NOMO-1 treated with DMSO at 0.1 percent for 48 hours (cell line): ENCODE measurements at regions not wholly inside any gene's neighbourhood (a gene's known extent, or its start where the extent isn't known, plus 50 kb on each side); places are given as distances from the start of the nearest gene placed in this dataset.
"Not testable (repeated sequence)": the region's sequence is repeated elsewhere in the genome, so short reads cannot be mapped to it uniquely, and the experiment has no call there.

ENCODE experiments used
- DNase-seq: peaks from one replicate; lab custom pipeline; 2025; ENCODE audit not compliant: unreplicated experiment; lab: John Stamatoyannopoulos, UW

DNA sequence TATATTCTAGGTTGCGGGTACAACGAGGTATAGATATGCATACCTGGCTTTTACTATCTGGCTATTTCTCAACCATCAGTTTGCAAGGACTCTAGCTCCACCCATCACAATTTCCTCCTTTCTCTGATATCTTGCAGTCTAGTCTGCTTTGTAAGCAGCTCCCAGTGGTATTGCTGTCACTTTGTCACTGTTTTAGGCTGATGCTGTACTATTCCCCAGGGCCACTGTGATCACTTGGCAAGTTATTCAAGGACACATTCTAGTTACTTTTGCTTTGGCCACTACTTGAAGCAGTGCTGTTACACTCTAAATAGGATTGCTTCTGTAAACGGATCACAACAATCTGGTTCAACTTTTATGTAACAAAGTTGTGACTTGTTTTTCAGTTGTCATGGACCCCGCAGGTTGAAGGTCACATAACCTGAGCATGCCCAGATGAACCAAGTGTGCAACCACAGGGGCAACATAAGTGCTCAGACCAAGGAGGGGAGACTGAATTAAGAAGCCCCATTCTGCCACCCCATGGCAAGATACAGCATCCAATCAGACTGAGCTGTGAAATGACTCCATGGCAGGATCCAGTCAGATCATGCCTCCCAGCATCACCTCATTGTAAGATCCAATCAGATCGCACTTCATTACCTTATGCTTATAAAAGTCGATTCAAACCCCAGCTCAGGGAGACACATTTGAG lies 588.4 kb upstream of the CITED2 start:
- DNase-seq: no peak

DNA sequence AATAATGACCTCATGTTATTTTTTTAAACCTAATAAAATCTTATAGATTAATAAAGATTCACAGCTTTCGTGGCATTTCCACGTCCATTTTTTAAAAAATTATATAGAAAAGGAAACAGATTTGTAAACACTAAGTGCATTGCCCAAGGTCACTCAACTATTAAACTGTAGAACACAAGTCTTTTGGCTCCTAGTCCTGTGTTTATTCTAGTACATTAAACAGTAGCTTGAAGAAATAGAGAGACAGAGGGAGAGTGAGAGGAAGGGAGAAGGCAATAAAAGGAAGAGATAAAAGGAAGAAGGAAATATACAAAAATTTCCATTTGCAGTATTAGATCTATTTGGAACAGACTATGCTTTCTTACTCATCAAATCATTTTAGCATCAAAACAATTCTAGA lies 586.7 kb upstream of the CITED2 start:
- DNase-seq: no peak

DNA sequence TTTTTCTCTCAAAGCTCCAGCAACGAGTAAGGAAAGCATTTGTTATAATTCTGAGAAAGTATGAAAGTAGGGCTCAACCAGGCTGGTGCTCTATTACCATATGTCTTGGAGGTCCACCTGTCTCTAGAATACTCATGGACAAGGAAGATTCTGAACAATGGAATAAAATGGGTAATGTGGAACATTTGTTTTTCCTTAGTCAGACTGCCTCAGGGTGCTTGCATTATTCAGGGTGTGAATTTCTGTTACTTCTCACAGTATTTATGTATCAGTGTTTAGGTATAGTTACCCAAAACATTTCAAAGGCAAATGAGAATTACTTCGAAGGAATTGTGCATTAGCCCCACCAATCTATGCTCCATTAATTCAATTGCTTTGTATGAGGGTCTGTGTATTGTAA lies 586.2 kb upstream of the CITED2 start:
- no peak for DNase-seq

DNA sequence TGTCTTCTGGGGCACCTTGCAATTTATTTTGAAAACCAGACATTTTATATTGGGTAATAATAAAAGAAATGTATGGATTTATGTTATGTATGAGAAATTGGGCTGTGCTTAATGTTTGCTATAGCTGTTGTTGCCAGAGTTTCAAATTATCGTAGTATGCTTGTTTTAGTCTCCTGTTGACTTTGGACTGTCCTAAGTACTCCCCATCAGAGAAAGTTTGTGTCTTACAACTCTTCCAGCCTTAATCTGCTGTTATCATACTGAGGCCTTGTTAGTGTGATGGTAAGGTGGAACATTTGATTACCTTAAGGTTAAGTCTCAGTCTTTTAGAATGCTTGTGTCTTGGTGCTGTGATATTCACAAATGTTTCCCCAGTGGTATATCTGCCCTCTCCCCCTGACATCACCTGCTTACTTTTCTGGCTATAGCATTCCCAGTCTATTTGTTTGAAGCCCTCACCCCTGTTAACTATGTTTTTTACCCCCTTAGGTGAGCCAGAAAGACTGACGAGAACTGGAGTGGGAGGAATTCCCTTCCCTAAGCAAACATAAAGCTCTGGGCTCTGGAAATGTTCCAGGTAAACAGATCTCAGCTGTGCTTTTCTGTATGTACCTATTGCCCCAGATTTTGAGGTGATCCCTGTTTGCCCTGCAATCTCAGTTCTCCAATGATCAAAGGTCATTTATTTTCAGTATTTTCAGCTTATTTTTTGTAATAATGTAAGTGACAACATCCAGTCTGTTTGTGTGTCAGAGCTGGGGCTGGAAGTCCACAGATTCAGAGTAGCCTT lies 581.1 kb upstream of the CITED2 start:
- DNase-seq: no peak

DNA sequence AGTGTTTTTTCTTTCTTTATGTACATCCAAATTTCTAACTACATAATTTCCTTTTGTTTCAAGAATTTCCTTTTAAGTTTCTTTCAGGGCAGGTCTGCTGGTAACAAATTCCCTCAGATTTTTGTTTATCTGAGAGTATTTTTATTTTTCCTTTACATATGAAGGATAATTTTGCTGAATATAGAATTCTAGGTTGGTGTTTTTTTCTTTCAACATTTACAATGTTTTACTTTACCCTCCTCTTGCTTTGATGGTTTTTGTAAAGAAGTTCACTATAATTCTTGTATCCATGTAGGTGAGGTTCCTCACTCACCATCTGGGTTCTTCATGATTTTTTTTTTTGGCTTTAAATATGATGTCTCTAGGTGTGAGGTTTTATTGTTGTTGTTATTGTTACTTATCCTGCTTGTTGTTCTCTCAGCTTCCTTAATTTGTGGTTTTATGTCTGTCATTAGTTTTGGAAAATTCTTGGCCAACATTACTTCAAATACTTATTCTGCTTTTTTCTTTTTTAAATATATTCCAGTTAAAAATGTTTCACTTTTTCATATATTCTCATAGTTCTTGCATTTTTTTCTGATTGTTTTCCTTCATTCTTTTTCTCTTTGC lies 580.1 kb upstream of the CITED2 start:
- DNase-seq: no peak

DNA sequence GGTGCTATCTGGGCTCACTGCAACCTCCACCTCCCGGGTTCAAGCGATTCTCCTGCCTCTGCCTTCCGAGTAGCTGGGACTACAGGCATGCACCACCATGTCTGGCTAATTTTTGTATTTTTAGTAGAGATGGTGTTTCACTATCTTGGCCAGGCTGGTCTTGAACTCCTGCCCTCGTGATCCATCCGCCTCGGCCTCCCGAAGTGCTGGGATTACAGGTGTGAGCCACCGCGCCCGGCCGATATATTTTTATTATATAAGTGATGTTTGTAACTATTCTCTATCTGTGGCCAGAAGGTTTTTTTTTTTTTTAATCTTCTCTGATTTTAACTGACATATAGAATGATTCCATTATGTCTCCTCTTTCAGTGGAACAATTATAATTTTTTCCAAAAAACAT lies 579.3 kb upstream of the CITED2 start:
- not testable (repeated sequence) for DNase-seq

DNA sequence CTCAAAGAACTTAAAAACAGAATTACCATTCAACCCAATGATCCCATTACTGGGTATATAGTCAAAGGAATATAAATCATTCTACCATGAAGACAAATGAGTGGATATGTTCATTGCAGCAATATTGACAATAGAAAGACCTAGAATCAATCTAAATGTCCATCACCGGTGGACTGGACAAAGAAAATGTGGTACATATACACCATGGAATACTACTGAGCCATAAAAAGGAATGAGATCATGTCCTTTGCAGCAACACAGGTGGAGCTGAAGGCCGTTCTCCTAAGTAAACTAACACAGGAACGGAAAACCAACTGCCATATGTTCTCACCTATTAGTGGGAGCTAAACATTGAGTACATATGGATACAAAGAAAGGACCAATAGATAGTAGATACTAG lies 576.7 kb upstream of the CITED2 start:
- no peak for DNase-seq

DNA sequence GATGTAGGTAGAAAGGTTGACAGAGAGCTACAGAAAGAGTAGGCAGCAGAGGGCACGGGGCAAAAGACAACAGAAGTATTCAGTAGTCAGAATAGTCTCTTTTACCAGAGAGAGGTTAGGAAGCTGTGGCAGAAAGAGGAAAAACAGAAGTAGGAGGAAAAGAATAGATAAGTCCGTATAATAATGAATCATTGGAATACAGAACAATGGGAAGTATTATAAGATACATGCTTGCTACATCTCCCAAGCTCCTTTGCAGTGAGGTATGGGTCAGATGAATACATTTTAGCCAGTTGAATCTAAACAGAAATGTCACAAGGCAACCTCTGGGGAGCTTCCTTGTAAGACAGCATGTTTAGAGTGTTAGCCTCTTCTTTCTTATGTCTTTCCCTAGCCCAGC lies 570.5 kb upstream of the CITED2 start:
- DNase-seq: no peak

DNA sequence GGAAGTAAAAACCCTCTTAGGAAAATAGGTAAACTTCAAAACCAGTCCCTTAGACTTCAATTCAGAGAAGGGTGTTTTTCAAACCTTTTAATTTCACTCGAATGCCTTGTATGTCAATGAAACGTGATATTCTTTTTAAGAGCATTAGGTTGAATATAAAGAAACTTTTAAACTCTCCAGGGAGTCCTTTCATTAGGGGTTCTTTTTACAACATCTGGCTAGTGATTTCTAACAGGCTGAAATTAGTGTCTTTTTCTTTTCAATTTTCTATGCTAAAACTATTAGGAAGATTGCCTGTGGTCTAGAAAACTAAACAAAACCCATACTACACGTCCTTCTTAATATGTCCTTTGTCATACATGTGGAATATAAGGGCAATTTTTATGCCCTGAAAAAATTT lies 569.7 kb upstream of the CITED2 start:
- DNase-seq: no peak

DNA sequence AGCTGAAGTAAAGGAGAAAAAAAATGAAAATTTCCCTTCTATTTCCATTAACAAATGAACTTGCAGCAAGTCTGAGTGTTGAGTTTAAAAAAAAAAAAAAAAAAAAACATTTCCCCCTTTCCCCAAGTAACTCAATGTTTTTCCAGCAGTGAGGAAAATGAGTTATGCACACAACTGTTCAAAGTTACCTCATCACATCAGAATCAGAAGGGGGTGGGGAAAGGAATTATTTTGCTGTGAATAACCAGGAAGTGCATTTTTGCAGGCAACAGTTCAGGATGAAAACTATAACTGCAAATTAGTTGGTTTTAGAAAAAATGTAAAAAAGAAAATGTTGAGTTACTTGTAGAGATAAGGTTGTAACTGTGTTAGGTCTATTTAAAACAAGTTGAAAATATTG lies 568.9 kb upstream of the CITED2 start:
- no peak for DNase-seq

DNA sequence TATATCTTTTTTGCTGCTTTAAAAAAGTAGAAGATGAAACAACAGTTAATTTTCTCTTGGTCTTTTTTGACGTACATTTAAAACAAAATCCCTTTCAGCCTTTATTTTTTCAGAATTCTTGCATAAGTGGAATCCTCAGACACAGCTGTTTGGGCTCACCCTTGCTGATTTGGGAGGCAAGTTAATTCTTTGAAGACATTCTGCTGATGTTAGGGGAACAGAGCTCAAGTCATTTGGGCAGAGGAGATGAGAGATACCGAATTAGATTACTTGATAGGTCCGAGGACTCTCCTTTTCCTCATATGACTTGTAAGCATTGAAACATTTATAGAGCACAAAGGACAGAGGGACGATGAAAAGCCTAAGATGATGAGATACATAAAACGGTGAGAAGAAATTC lies 567.9 kb upstream of the CITED2 start:
- DNase-seq: no peak

DNA sequence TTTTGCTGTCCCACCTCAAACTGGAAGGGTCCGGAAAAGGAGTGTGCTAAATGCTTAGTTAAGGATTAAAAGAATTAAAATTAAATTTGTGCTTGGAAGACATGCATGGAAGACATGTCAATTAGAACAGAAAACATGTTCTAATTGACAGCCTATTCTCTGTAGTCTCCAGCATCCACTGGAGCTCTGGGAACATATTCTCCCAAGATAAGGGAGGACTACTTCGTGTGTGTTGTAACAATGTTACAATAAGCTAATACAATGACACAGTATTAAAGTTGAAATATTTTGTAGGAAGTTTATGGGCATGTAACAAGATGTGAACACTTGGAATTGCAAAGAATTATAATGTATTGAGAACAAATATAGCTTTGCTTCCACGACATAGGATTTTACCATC lies 567.4 kb upstream of the CITED2 start:
- no peak for DNase-seq

DNA sequence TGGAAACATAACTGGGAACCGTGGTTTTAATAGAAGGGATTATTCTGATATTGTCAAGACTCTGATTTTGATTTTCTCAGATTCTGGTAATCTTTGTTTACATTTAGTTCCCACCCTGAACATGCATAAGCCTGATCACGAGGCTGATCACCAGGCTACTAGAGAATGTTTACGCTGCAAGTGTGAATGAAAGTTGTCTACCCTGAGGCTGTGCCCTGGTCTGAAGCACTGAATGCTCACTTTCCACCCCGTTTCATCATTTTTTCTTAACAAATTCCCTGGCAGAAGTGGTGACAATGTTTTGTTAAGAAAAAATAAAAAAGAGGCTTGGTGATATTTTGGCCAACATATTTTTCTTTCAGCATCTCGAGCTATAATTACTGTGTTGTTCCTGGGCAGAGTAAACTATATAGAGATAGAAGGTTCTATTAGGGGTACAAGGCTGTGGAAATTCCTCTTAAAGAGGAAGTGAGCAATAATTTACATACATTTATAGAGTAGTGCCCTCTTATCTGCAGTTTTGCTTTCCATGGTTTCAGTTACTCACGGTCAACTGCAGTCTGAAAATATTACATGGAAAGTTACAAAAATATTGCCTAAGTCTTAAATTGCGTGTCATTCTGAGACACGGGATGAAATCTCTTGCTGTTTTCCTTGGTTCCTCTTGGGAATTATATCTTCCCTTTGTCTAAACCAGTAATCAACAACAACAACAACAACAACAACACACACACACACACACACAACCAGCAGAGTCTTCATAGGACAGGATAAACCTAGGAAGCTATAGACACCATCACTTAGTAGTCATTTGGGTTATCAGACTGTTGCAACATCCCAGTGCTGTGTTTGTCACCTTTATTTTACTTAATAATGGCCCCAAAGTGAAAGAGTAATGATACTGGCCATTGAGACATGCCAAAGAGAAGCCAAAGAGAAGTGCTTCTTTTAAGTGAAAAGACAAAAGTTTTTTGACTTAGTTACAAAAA lies 566.6 kb upstream of the CITED2 start:
- peak; percentile 95 for DNase-seq

DNA sequence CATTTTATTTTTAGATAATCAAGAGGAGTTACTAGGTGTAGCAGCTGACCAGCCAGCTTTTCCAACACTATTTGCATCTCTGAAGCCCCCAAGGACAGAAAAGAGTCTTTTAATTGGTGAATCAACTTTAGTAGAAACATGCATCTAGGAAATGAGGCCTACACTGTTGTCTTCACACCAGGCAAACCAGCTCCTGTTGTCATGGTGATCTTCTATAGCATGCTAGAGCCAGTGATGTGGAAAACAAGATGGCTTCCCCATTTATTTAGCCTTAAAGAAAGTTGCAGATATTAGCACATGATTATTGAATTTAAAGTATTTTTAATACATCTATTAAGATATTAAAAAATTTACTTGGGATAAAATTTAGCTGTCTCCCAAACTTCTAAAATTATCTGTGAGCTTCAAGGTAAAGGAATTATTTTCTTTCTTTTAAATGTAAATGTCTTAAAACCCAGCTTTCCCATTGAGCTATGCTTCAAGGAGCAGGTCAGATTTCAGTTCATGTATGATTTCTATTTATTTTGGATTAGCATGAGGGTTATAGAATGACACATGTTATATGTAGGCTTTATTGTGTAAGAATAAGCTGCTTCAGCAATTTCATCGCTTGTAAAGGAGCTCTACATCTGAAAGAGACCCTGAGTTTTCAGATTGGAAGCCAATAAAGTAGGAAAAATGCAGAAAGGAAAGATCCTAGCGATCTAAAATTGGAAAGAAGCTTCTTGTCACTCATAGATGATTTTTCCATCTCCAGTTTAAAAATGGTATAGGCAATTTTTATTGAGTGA lies 564.9 kb upstream of the CITED2 start:
- no peak for DNase-seq

DNA sequence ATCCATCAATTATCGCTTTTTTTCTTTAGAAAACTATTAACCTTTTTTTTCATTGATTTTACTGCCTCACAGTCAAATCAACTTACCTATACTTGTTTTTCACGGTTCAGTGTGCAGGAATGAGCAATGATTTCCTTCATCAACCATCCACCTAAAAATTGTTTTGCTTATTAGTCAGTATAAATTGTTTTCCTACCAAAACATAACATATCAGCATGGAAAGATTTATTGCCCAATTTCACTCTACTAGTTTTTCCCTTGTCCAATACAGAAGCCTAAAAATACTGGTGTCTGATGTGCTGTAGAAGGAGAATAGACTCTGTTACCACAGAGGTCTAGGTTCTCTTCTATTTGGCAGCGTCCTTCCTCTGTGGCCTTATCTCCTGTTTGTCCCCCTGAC lies 558.2 kb upstream of the CITED2 start:
- DNase-seq: no peak

DNA sequence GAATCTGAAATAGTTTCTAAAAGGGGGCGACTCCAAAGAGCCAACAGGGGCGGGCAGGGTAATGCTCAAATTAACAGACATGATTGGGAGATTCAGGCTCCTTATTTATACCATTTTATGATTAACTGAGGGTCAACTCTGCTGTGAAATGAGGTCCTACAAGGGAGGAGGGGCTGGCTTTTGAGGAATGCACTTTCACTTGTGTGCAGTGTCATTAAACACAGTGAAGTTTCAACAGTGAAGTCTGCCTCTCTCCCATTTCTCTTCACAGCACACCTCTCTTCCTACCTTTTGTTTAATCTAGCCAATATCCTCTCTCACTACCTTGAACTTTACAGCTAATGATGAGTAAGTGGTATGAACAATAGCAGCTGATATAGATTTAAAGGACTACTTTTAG lies 557.3 kb upstream of the CITED2 start:
- DNase-seq: no peak

DNA sequence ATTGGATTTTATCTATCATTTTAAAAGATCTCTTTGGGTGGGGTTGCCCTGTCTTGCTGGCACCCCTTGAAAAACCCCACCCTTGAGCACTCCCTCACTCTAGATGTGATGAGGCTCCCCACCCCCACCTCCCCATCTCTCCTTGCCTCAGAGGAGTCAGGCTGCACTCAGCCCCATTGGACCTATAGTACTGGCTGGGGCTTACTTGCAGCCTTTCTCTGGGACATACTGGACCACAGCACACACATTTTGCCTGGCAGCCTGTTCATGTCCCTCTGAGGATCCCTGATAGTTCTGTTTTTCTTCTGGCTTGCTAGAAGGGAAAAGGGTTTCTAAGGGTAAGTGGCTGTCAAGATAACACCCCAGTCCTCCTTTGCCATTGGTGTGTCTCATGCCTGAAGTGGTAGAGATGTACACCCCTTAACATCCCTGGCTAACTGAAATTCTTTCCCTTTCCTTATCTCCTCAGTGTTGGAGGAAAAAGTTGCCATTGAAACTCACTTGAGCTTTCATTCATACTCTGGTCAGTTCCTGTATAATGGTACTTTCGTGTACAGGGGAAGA lies 553.4 kb upstream of the CITED2 start:
- no peak for DNase-seq

DNA sequence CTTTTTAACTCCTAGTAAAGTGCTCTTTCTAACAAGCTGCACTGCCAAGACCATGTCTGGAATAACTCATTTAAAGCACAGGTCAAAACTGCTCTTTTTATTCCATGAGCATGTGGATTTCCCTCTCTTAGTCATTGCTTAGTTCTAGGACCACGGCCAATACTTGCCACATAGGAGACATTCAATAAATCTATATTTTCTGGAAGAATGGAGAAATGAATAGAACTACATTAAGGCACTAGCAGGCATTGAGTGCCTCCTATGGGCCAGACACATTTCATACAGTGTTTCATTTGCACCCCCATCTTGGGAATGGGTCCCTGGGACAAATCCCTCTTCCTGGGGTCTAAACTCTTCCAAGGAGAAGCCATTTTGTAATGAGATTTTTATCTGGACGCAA lies 552.8 kb upstream of the CITED2 start:
- DNase-seq: peak; percentile 26

DNA sequence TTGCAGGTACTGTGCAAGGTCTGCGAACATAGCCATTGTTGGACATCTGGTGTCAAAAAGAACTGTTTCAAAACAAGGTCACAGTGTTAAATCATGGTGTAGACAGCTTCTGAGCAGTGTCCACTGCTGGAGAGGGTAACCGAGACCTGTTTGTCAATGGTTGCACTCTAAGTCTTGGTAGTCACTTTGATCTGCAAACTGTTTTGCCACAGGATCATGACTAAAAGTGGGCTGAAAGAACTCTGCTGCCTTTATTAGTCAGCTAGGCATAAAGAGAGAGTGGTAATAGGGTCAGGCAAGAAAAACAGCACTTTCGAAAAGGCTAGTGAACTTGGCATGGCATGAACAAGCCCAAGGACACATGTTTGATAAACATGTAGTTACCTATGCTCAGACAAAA lies 552.3 kb upstream of the CITED2 start:
- no peak for DNase-seq
